ENCODE measurements at regions not wholly inside any gene's neighbourhood (a gene's known extent, or its start where the extent isn't known, plus 50 kb on each side); places are given as distances from the start of the nearest gene placed in this dataset.

DNA sequence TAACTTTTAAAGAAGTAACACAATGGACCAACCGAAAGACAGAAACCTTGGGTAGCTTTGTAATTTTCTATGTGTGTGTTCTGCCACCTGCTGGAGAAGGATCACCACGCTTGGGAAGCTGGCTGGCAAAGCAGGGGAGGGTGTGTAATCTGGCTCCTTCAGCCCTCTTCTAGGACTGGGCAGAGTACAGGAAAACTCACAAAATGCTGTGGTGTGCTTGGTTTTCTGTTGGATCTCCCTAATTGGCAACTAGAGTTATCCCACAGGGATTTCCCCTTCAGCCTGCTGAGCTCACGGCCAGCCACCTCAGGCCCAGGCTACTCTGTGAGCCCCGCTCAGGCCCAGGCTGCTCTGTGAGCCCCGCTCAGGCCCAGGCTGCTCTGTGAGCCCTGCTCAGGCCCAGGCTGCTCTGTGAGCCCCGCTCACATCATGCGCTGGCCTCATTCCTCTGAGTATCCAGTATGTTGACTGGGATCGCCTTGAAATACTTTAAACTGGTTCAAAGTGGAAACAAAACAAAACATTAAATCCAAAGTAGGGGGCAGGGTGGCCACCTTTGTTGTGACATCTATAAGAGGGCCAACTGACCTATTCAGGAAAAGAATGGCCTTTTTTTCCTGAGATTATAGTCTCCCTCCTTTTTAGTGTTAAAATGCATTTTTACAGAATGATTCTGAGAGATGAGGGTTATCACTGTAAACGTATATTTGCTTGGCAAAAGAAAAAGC lies 52.0 kb upstream of the RNU6-8 start:
- Histone ChIP-seq H3K27ac (replicated peaks) (no peak overlapping the region), H3K4me3 (replicated peaks; ENCODE audit: insufficient read depth, low read length) (no peak overlapping the region), H3K27me3 (ENCODE audit: insufficient read depth, poor library complexity, severe bottlenecking) (no peaks in the 10 kb centered on the region)
- peak in 1 of 2 experiments; percentile 29 for DNase-seq (ENCODE audit: low read depth in 1 of 2, low spot score in 1 of 2)
- TF ChIP-seq, protein P1, sequence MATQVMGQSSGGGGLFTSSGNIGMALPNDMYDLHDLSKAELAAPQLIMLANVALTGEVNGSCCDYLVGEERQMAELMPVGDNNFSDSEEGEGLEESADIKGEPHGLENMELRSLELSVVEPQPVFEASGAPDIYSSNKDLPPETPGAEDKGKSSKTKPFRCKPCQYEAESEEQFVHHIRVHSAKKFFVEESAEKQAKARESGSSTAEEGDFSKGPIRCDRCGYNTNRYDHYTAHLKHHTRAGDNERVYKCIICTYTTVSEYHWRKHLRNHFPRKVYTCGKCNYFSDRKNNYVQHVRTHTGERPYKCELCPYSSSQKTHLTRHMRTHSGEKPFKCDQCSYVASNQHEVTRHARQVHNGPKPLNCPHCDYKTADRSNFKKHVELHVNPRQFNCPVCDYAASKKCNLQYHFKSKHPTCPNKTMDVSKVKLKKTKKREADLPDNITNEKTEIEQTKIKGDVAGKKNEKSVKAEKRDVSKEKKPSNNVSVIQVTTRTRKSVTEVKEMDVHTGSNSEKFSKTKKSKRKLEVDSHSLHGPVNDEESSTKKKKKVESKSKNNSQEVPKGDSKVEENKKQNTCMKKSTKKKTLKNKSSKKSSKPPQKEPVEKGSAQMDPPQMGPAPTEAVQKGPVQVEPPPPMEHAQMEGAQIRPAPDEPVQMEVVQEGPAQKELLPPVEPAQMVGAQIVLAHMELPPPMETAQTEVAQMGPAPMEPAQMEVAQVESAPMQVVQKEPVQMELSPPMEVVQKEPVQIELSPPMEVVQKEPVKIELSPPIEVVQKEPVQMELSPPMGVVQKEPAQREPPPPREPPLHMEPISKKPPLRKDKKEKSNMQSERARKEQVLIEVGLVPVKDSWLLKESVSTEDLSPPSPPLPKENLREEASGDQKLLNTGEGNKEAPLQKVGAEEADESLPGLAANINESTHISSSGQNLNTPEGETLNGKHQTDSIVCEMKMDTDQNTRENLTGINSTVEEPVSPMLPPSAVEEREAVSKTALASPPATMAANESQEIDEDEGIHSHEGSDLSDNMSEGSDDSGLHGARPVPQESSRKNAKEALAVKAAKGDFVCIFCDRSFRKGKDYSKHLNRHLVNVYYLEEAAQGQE (IDR thresholded peaks at IDR 0.05; ENCODE audit: insufficient replicate concordance, low read depth), result no peak
- TF ChIP-seq, protein P2, sequence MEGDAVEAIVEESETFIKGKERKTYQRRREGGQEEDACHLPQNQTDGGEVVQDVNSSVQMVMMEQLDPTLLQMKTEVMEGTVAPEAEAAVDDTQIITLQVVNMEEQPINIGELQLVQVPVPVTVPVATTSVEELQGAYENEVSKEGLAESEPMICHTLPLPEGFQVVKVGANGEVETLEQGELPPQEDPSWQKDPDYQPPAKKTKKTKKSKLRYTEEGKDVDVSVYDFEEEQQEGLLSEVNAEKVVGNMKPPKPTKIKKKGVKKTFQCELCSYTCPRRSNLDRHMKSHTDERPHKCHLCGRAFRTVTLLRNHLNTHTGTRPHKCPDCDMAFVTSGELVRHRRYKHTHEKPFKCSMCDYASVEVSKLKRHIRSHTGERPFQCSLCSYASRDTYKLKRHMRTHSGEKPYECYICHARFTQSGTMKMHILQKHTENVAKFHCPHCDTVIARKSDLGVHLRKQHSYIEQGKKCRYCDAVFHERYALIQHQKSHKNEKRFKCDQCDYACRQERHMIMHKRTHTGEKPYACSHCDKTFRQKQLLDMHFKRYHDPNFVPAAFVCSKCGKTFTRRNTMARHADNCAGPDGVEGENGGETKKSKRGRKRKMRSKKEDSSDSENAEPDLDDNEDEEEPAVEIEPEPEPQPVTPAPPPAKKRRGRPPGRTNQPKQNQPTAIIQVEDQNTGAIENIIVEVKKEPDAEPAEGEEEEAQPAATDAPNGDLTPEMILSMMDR (IDR thresholded peaks at IDR 0.05; ENCODE audit: insufficient read depth, low read length), result peak; percentile 56

DNA sequence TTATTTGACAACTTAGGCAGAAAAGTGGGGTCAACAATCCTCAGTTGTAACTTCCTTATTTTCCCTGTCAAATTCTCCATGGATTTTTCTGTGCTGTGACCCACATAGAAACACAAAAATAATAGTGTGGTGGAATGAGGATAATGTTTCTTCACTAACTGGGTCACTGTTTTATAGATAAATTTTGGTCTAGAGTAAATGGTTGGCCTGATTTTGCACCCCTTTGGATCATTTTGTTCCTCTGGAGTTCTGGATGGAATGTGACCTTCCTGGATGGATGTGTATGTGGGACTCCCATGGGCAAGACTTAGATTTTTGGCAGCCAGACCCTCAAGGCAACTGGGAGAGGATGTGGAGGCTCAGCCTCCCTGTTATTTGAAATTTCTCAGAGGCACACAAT lies 52.7 kb upstream of the RNU6-8 start:
- no peaks in the 10 kb centered on the region for H3K27me3 ChIP-seq (ENCODE audit: insufficient read depth, poor library complexity, severe bottlenecking)
- TF ChIP-seq, protein P2 (IDR thresholded peaks at IDR 0.05; ENCODE audit: insufficient read depth, low read length), result no peak
- TF ChIP-seq GABPA (IDR thresholded peaks at IDR 0.05; ENCODE audit: low read depth) (no peak), SPI1 (IDR thresholded peaks at IDR 0.05; ENCODE audit: borderline replicate concordance, low read depth) (no peak), POLR2AphosphoS5 (IDR thresholded peaks at IDR 0.05; ENCODE audit: low read depth) (no peak)
- TF ChIP-seq, protein P1 (IDR thresholded peaks at IDR 0.05; ENCODE audit: insufficient replicate concordance, low read depth), result no peak
- DNase-seq (ENCODE audit: low read depth in 1 of 2, low spot score in 1 of 2), result no peak
- H3K4me3 ChIP-seq (replicated peaks; ENCODE audit: insufficient read depth, low read length), result no peak overlapping the region
- H3K27ac ChIP-seq (replicated peaks), result no peak overlapping the region

DNA sequence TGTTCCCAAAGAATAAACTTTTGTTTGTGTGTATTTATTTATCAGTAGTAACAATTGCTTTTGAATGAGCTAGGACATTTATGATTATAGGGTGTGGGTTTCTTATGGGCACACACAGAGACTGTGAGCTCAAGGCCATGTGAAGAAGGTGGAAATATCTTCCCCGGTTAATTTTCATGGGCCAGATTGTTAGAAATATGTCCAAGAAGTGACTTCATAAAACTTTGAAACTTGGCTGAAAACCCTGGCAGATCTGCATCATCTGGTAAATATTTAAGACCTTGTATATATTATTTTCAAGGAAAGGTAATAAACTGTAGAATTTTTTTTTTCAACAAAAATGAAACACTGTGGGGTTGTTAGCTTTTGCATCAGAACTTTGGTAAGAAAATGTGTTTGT lies 53.5 kb upstream of the RNU6-8 start:
- no peaks in the 10 kb centered on the region for H3K27me3 ChIP-seq (ENCODE audit: insufficient read depth, poor library complexity, severe bottlenecking)
- no peak for DNase-seq (ENCODE audit: low read depth in 1 of 2, low spot score in 1 of 2)
- TF ChIP-seq POLR2AphosphoS5 (IDR thresholded peaks at IDR 0.05; ENCODE audit: low read depth) (no peak), GABPA (IDR thresholded peaks at IDR 0.05; ENCODE audit: low read depth) (no peak), SPI1 (IDR thresholded peaks at IDR 0.05; ENCODE audit: borderline replicate concordance, low read depth) (no peak)
- TF ChIP-seq, protein P2 (IDR thresholded peaks at IDR 0.05; ENCODE audit: insufficient read depth, low read length), result no peak
- TF ChIP-seq, protein P1 (IDR thresholded peaks at IDR 0.05; ENCODE audit: insufficient replicate concordance, low read depth), result no peak
- H3K4me3 ChIP-seq (replicated peaks; ENCODE audit: insufficient read depth, low read length), result no peak overlapping the region
- no peak overlapping the region for H3K27ac ChIP-seq (replicated peaks)
